Neural progenitor cell (in vitro differentiated cells): ENCODE measurements at regions not wholly inside any gene's neighbourhood (a gene's known extent, or its start where the extent isn't known, plus 50 kb on each side); places are given as distances from the start of the nearest gene placed in this dataset.
A peak's percentile ranks its signal among the peaks of the same experiment; 100 is the strongest.

ENCODE experiments used
- DNase-seq: peaks from one replicate; pipeline ENCODE4 v3.0.0-alpha.2; 2016; ENCODE audit warnings: low spot score
- H2AFZ ChIP-seq: fragments of 200-600 bp; sonication (generic); replicated peaks from 2 replicates; pipeline ENCODE4 v1.6.1; 2016; ENCODE audit warnings: antibody characterized with exemption
- H3F3A ChIP-seq: fragments of 200-600 bp; sonication (generic); 2 replicates; pipeline ENCODE4 v1.6.1; 2016; ENCODE audit warnings: antibody characterized with exemption, low read depth
- H3K27ac ChIP-seq: fragments of 200-600 bp; sonication (generic); 2 replicates; pipeline ENCODE4 v1.5.1; 2016; ENCODE audit warnings: mild to moderate bottlenecking
- H3K27me3 ChIP-seq: fragments of 200-600 bp; sonication (generic); 2 replicates; pipeline ENCODE4 v1.6.1; 2016; ENCODE audit warnings: mild to moderate bottlenecking, moderate library complexity
- H3K36me3 ChIP-seq: fragments of 200-600 bp; sonication (generic); 2 replicates; pipeline ENCODE4 v1.5.1; 2016
- H3K4me1 ChIP-seq: fragments of 200-600 bp; sonication (generic); 2 replicates; pipeline ENCODE4 v1.6.1; 2016; ENCODE audit warnings: mixed run types
- H3K4me2 ChIP-seq: fragments of 200-600 bp; sonication (generic); 2 replicates; pipeline ENCODE4 v1.6.1; 2016
- H3K4me3 ChIP-seq: fragments of 200-600 bp; sonication (generic); 2 replicates; pipeline ENCODE4 v1.5.1; 2016
- H3K79me2 ChIP-seq: fragments of 200-600 bp; sonication (generic); 2 replicates; pipeline ENCODE4 v1.6.1; 2016; ENCODE audit warnings: low read depth
- H3K9ac ChIP-seq: fragments of 200-600 bp; sonication (generic); 2 replicates; pipeline ENCODE4 v1.6.1; 2016
- H3K9me3 ChIP-seq: fragments of 200-600 bp; sonication (generic); 2 replicates; pipeline ENCODE4 v1.5.1; 2016; ENCODE audit warnings: low read depth
- H4K20me1 ChIP-seq: fragments of 200-600 bp; sonication (generic); 2 replicates; pipeline ENCODE4 v1.6.1; 2016; ENCODE audit warnings: low read depth
- H3K27ac Mint-ChIP-seq: 3 replicates; pipeline ENCODE4 v1.8.0; 2021; ENCODE audit warnings: mixed read lengths
- H3K27me3 Mint-ChIP-seq: 2 replicates; pipeline ENCODE4 v1.8.0; 2022; ENCODE audit warnings: low read depth, mild to moderate bottlenecking, inconsistent platforms, moderate library complexity, mixed read lengths; ENCODE audit not compliant: insufficient read depth
- H3K36me3 Mint-ChIP-seq: 3 replicates; pipeline ENCODE4 v1.8.0; 2021; ENCODE audit warnings: mixed read lengths
- H3K4me1 Mint-ChIP-seq: 3 replicates; pipeline ENCODE4 v1.8.0; 2021; ENCODE audit warnings: mixed read lengths
- H3K4me3 Mint-ChIP-seq: 3 replicates; pipeline ENCODE4 v1.8.0; 2021; ENCODE audit warnings: mild to moderate bottlenecking, moderate library complexity, mixed read lengths
- H3K9me3 Mint-ChIP-seq: 3 replicates; pipeline ENCODE4 v1.8.0; 2020; ENCODE audit warnings: mixed read lengths
- CTCF ChIP-seq: fragments of 200-600 bp; sonication (generic); IDR thresholded peaks from 2 replicates; pipeline ENCODE4 v1.5.1; 2017; ENCODE audit warnings: antibody characterized with exemption, mild to moderate bottlenecking
- EZH2 ChIP-seq: fragments of 200-600 bp; sonication (generic); IDR thresholded peaks from 2 replicates; pipeline ENCODE4 v1.6.1; 2017; ENCODE audit warnings: antibody characterized with exemption, mild to moderate bottlenecking, moderate library complexity
- EZH2phosphoT487 ChIP-seq: fragments of 200-600 bp; sonication (generic); IDR thresholded peaks from 2 replicates; pipeline ENCODE4 v1.6.1; 2017; ENCODE audit warnings: antibody characterized with exemption

GRCh38 chr1:69213644-69214043 lies 354.1 kb upstream of the LRRC7 start:
- no peak overlapping the region for H3K4me3 ChIP-seq
- TF ChIP-seq EZH2 (no peak), CTCF (no peak), EZH2phosphoT487 (no peak)
- H3K9me3 ChIP-seq: no peaks in the 10 kb centered on the region
- H3K36me3 ChIP-seq: no peaks in the 10 kb centered on the region
- Mint-ChIP-seq H3K9me3 (no peaks in the 10 kb centered on the region), H3K4me1 (peaks cover 4% of the 10 kb centered on the region), H3K27ac (no peak overlapping the region), H3K36me3 (no peaks in the 10 kb centered on the region), H3K27me3 (peaks cover under 1% of the 10 kb centered on the region), H3K4me3 (no peak overlapping the region)
- no peak overlapping the region for H3K9ac ChIP-seq
- no peak overlapping the region for H3K27ac ChIP-seq
- H2AFZ ChIP-seq: no peak overlapping the region
- no peaks in the 10 kb centered on the region for H3K79me2 ChIP-seq
- H3K27me3 ChIP-seq: no peaks in the 10 kb centered on the region
- no peak for DNase-seq
- H3K4me1 ChIP-seq: no peaks in the 10 kb centered on the region
- no peaks in the 10 kb centered on the region for H4K20me1 ChIP-seq
- H3F3A ChIP-seq: no peaks in the 10 kb centered on the region
- H3K4me2 ChIP-seq: no peak overlapping the region

GRCh38 chr1:69215883-69216282 lies 351.8 kb upstream of the LRRC7 start:
- no peak for DNase-seq
- Histone ChIP-seq H3K9me3 (no peaks in the 10 kb centered on the region), H3K4me3 (no peak overlapping the region), H3K27me3 (no peaks in the 10 kb centered on the region), H3K4me1 (no peaks in the 10 kb centered on the region), H3K27ac (no peak overlapping the region), H4K20me1 (no peaks in the 10 kb centered on the region), H2AFZ (no peak overlapping the region), H3K4me2 (no peak overlapping the region), H3K9ac (no peak overlapping the region), H3K79me2 (no peaks in the 10 kb centered on the region), H3F3A (no peaks in the 10 kb centered on the region), H3K36me3 (no peaks in the 10 kb centered on the region)
- H3K27ac Mint-ChIP-seq: no peak overlapping the region
- peaks cover 4% of the 10 kb centered on the region for H3K4me1 Mint-ChIP-seq
- no peak overlapping the region for H3K4me3 Mint-ChIP-seq
- no peaks in the 10 kb centered on the region for H3K36me3 Mint-ChIP-seq
- H3K9me3 Mint-ChIP-seq: no peaks in the 10 kb centered on the region
- no peaks in the 10 kb centered on the region for H3K27me3 Mint-ChIP-seq
- TF ChIP-seq EZH2phosphoT487: no peak
- TF ChIP-seq CTCF: no peak
- TF ChIP-seq EZH2: no peak

GRCh38 chr1:69220672-69221071 lies 347.1 kb upstream of the LRRC7 start:
- Histone ChIP-seq H3K27me3 (no peaks in the 10 kb centered on the region), H3F3A (no peaks in the 10 kb centered on the region), H3K27ac (no peak overlapping the region), H3K4me3 (no peak overlapping the region), H3K4me1 (no peaks in the 10 kb centered on the region), H3K4me2 (no peak overlapping the region), H3K36me3 (no peaks in the 10 kb centered on the region), H3K9me3 (no peaks in the 10 kb centered on the region), H2AFZ (no peak overlapping the region), H3K79me2 (no peaks in the 10 kb centered on the region), H4K20me1 (no peaks in the 10 kb centered on the region), H3K9ac (no peak overlapping the region)
- no peak for DNase-seq
- TF ChIP-seq EZH2phosphoT487: no peak
- no peak for TF ChIP-seq CTCF
- TF ChIP-seq EZH2: no peak
- Mint-ChIP-seq H3K4me3 (no peak overlapping the region), H3K9me3 (no peaks in the 10 kb centered on the region), H3K36me3 (no peaks in the 10 kb centered on the region), H3K27me3 (no peaks in the 10 kb centered on the region), H3K27ac (no peak overlapping the region), H3K4me1 (no peaks in the 10 kb centered on the region)

- Histone ChIP-seq H4K20me1 (no peaks in the 10 kb centered on the region), H2AFZ (peak overlapping the region; percentile 3), H3K4me1 (no peaks in the 10 kb centered on the region), H3K4me2 (no peak overlapping the region), H3F3A (no peaks in the 10 kb centered on the region), H3K27me3 (no peaks in the 10 kb centered on the region), H3K27ac (no peak overlapping the region), H3K9ac (no peak overlapping the region), H3K9me3 (no peaks in the 10 kb centered on the region), H3K4me3 (no peak overlapping the region), H3K79me2 (no peaks in the 10 kb centered on the region), H3K36me3 (no peaks in the 10 kb centered on the region)
- H3K27ac Mint-ChIP-seq: peak overlapping the region; percentile 44
- H3K4me1 Mint-ChIP-seq: no peaks in the 10 kb centered on the region
- DNase-seq: peak; percentile 20
- no peaks in the 10 kb centered on the region for H3K27me3 Mint-ChIP-seq
- no peaks in the 10 kb centered on the region for H3K36me3 Mint-ChIP-seq
- TF ChIP-seq CTCF: peak; percentile 19
- TF ChIP-seq EZH2phosphoT487: no peak
- no peaks in the 10 kb centered on the region for H3K9me3 Mint-ChIP-seq
- no peak overlapping the region for H3K4me3 Mint-ChIP-seq
These were observed 346.2 kb upstream of the LRRC7 start for GRCh38 chr1:69221524-69221923.
